ENCODE measurements at regions not wholly inside any gene's neighbourhood (a gene's known extent, or its start where the extent isn't known, plus 50 kb on each side); places are given as distances from the start of the nearest gene placed in this dataset.

DNA sequence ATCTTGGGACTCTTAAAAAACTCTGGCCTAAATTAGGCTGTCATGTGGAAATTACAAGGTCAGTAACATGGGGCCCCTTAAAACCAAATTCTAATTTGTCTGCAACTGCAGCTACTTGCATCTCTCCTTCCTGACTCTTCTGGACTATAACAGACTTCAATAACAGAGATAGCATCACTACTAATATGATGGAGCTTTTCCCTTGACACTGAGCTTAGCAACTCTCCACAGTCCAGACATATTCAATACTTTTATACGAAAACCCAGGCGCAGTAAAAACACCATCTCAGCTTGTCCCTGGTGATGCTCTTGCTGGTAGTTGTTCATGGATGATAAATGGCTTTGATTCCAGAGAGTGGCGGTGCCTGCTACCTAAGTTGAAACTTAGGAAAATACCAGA, 850.4 kb downstream of the STIM2 start:
- TF ChIP-seq ZNF274 (IDR thresholded peaks at IDR 0.05; ENCODE audit: low read depth, low read length) (no peak), YY1 (IDR thresholded peaks at IDR 0.05; ENCODE audit: insufficient read depth, insufficient read length) (no peak), SUZ12 (IDR thresholded peaks at IDR 0.05; ENCODE audit: extremely low read depth, insufficient read depth, insufficient read length) (no peak)

All from NT2/D1 (cell line).